Type B pancreatic cell (in vitro differentiated cells): ENCODE measurements at regions not wholly inside any gene's neighbourhood (a gene's known extent, or its start where the extent isn't known, plus 50 kb on each side); places are given as distances from the start of the nearest gene placed in this dataset.
"Not testable (repeated sequence)": the region's sequence is repeated elsewhere in the genome, so short reads cannot be mapped to it uniquely, and the experiment has no call there.

ENCODE experiments used
- DNase-seq: peaks from one replicate; pipeline ENCODE4 v3.0.0; 2021; ENCODE audit warnings: mixed read lengths; ENCODE audit not compliant: unreplicated experiment; ENCODE audit errors: extremely low spot score
- H3K27ac Mint-ChIP-seq: 2 replicates; pipeline ENCODE4 v1.8.0; 2021; ENCODE audit warnings: mild to moderate bottlenecking, mixed read lengths
- H3K27me3 Mint-ChIP-seq: 2 replicates; pipeline ENCODE4 v1.8.0; 2021; ENCODE audit warnings: mixed read lengths
- H3K36me3 Mint-ChIP-seq: 2 replicates; pipeline ENCODE4 v1.8.0; 2021; ENCODE audit warnings: mixed read lengths
- H3K4me1 Mint-ChIP-seq: one replicate; pipeline ENCODE4 v1.8.0; 2021; ENCODE audit warnings: mixed read lengths; ENCODE audit not compliant: unreplicated experiment
- H3K4me3 Mint-ChIP-seq: 2 replicates; pipeline ENCODE4 v1.8.0; 2021; ENCODE audit warnings: mild to moderate bottlenecking, mixed read lengths
- H3K9me3 Mint-ChIP-seq: 2 replicates; pipeline ENCODE4 v1.8.0; 2021; ENCODE audit warnings: mixed read lengths
- TF ChIP-seq, protein P1 (sequence below): fragments of 200-600 bp; sonication (generic); conservative IDR thresholded peaks from 2 replicates; pipeline ENCODE4 v1.5.0; 2021; ENCODE audit warnings: antibody characterized with exemption, mild to moderate bottlenecking

DNA sequence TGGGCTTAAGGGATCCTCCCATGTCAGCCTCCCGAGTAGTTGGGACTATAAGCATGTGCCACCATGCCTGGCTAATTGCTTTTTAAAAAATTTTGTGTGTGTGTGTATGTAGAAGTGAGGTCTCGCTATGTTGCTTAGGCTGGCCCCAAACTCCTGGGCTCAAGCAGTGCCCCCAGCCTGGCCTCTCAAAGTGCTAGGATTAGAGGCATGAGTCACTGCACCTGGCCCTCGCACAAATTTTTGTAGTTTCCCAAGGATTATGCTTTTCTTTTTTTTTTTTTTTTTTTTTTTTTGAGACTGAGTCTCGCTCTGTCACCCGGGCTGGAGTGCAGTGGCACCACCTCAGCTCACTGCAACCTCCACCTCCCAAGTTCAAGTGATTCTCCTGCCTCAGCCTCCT is 144.4 kb upstream of the HNRNPU start:
- TF ChIP-seq, protein P1, sequence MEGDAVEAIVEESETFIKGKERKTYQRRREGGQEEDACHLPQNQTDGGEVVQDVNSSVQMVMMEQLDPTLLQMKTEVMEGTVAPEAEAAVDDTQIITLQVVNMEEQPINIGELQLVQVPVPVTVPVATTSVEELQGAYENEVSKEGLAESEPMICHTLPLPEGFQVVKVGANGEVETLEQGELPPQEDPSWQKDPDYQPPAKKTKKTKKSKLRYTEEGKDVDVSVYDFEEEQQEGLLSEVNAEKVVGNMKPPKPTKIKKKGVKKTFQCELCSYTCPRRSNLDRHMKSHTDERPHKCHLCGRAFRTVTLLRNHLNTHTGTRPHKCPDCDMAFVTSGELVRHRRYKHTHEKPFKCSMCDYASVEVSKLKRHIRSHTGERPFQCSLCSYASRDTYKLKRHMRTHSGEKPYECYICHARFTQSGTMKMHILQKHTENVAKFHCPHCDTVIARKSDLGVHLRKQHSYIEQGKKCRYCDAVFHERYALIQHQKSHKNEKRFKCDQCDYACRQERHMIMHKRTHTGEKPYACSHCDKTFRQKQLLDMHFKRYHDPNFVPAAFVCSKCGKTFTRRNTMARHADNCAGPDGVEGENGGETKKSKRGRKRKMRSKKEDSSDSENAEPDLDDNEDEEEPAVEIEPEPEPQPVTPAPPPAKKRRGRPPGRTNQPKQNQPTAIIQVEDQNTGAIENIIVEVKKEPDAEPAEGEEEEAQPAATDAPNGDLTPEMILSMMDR = no peak
- no peak for DNase-seq
- Mint-ChIP-seq H3K27ac (no peak overlapping the region), H3K36me3 (peaks cover 3% of the 10 kb centered on the region), H3K4me3 (no peak overlapping the region), H3K4me1 (peaks cover 3% of the 10 kb centered on the region), H3K27me3 (no peaks in the 10 kb centered on the region), H3K9me3 (no peaks in the 10 kb centered on the region)

DNA sequence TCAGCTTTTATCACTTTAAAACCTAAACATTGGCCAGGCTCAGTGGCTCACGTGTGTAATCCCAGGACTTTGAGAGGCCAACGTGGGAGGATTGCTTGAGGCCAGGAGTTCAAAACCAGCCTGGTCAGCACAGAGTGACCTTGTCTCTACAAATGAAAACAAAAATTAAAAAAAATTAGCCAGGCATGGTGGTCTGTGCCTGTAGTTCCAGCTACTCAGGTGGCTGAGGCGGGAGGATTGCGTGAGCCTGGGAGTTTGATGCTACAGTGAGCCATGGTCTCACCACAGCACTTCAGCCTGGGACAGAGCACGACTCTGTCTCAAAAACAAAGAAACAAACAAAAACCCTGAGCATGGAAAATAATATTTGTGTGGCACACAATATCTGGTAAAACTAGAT is 143.5 kb upstream of the HNRNPU start:
- no peak overlapping the region for H3K27ac Mint-ChIP-seq
- DNase-seq = no peak
- no peaks in the 10 kb centered on the region for H3K27me3 Mint-ChIP-seq
- no peaks in the 10 kb centered on the region for H3K9me3 Mint-ChIP-seq
- H3K36me3 Mint-ChIP-seq = peaks cover 3% of the 10 kb centered on the region
- no peak overlapping the region for H3K4me3 Mint-ChIP-seq
- peaks cover 3% of the 10 kb centered on the region for H3K4me1 Mint-ChIP-seq
- TF ChIP-seq, protein P1 = no peak

DNA sequence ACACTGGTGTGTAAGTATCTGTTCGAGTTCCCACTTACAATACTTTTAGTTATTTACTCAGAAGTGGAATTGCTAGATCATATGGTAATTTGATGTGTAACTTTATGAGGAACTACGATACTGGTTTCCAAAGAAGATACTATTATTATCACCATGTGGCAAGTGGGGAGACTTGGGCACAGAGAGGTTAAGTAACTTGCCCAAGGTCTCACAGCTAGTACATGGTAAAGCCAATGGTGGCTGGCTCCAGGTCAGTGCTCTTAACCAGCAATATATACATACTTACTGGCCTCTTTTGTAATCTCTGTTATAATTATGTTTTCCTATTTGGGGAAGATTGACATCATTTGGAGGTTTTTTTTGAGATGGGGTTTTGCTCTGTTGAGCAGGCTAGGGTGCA is 138.9 kb upstream of the HNRNPU start:
- H3K36me3 Mint-ChIP-seq = peaks cover 3% of the 10 kb centered on the region
- H3K9me3 Mint-ChIP-seq = no peaks in the 10 kb centered on the region
- TF ChIP-seq, protein P1 = no peak
- no peak overlapping the region for H3K4me3 Mint-ChIP-seq
- DNase-seq = no peak
- H3K27me3 Mint-ChIP-seq = no peaks in the 10 kb centered on the region
- H3K27ac Mint-ChIP-seq = no peak overlapping the region
- peaks cover 3% of the 10 kb centered on the region for H3K4me1 Mint-ChIP-seq

DNA sequence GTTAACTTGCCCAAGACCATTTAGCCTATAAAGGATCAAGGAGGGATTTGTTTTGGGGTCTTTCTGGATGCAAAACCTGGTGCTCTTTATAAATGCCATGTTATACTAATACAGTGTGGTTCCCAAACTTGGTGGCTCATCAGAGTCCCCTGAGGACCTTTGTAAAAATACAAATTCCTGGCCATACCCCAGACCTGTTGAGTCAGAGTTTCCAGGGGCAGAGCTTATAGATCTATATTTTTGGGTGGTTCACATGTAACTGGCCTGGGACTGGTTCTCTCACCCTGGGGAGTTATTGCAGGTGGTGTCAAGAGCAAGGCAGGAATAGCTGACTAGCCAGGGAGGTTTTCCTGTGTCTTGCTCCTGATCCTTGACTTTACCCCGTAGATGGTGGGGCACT is 136.9 kb upstream of the HNRNPU start:
- peaks cover 6% of the 10 kb centered on the region for H3K36me3 Mint-ChIP-seq
- no peak for DNase-seq
- no peaks in the 10 kb centered on the region for H3K4me1 Mint-ChIP-seq
- H3K9me3 Mint-ChIP-seq = no peaks in the 10 kb centered on the region
- no peaks in the 10 kb centered on the region for H3K27me3 Mint-ChIP-seq
- no peak overlapping the region for H3K27ac Mint-ChIP-seq
- H3K4me3 Mint-ChIP-seq = no peak overlapping the region
- TF ChIP-seq, protein P1 = no peak

DNA sequence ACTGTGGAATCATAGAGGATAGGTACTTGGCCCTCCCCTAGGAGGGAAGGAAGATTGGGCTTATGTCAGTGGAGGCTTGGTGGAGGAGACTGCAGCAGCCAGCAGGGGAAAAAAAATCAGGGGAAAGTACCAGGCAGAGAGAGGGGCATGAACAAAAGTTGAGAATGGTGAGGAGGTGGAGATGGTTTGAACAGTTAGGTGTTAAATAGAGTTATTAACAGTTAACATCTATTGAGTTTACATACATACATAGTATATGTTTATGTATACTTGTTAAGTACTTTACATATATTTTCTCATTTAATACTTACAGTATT is 136.5 kb upstream of the HNRNPU start:
- Mint-ChIP-seq H3K4me3 (no peak overlapping the region), H3K9me3 (no peaks in the 10 kb centered on the region), H3K36me3 (peaks cover 8% of the 10 kb centered on the region), H3K27me3 (no peaks in the 10 kb centered on the region), H3K27ac (no peak overlapping the region), H3K4me1 (no peaks in the 10 kb centered on the region)
- DNase-seq = no peak
- TF ChIP-seq, protein P1 = no peak

DNA sequence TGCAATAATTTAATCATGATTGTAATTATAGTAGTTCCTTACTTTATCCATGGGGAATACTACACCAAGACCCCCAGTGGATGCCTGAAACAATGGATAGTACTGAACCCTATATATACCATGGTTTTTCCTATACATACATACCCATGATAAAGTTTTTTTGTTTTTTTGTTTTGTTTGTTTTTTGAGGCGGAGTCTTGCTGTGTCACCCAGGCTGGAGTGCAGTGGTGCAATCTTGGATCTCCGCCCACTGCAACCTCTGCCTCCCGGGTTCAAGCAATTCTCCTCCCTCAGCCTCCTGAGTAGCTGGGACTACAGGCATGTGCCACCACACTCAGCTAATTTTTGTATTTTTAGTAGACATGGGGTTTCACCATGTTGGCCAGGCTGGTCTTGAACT is 135.3 kb upstream of the HNRNPU start:
- peaks cover 11% of the 10 kb centered on the region for H3K36me3 Mint-ChIP-seq
- not testable (repeated sequence) for H3K27ac Mint-ChIP-seq

More for the DNA sequence above, 135.3 kb upstream of the HNRNPU start:
- H3K4me1 Mint-ChIP-seq, DNase-seq, H3K4me3 Mint-ChIP-seq, H3K27me3 Mint-ChIP-seq, H3K9me3 Mint-ChIP-seq: not testable (repeated sequence)
